GM12875 (cell line): ENCODE measurements at regions not wholly inside any gene's neighbourhood (a gene's known extent, or its start where the extent isn't known, plus 50 kb on each side); places are given as distances from the start of the nearest gene placed in this dataset.

Experiments used
- H3K4me3 ChIP-seq: one replicate; pipeline ENCODE4 v1.5.1; 2011; ENCODE audit warnings: low read depth, low read length, control low read depth
- TF ChIP-seq, protein P1 (sequence below): IDR thresholded peaks from 2 replicates; pipeline ENCODE4 v1.5.1; 2011; ENCODE audit warnings: low read depth, mild to moderate bottlenecking, control low read depth, inconsistent platforms, low read length, moderate library complexity, borderline replicate concordance; ENCODE audit not compliant: insufficient read depth

DNA sequence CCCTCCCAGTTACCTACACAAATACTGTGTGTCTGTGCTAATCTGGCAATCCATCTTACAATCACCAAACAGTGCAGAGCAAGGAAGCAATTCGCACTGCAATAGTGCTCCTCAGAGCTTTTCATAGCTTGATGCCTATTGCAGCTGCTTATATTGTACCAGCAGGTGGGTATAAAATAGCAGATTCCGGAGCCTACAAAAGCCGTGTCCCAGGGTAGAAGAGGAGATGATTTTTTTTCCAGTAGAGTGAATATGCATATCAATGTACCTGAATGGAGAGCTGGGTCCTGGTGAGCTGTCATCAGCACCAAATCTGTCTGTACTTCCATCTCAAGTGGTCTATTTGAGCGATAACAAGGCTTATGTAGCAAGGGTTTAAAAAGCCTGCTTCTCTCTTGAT, 668.4 kb downstream of the DIAPH3 start:
- no peak overlapping the region for H3K4me3 ChIP-seq

GRCh38 chr13:59495936-59496512, 667.7 kb downstream of the DIAPH3 start:
- TF ChIP-seq, protein P1, sequence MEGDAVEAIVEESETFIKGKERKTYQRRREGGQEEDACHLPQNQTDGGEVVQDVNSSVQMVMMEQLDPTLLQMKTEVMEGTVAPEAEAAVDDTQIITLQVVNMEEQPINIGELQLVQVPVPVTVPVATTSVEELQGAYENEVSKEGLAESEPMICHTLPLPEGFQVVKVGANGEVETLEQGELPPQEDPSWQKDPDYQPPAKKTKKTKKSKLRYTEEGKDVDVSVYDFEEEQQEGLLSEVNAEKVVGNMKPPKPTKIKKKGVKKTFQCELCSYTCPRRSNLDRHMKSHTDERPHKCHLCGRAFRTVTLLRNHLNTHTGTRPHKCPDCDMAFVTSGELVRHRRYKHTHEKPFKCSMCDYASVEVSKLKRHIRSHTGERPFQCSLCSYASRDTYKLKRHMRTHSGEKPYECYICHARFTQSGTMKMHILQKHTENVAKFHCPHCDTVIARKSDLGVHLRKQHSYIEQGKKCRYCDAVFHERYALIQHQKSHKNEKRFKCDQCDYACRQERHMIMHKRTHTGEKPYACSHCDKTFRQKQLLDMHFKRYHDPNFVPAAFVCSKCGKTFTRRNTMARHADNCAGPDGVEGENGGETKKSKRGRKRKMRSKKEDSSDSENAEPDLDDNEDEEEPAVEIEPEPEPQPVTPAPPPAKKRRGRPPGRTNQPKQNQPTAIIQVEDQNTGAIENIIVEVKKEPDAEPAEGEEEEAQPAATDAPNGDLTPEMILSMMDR, result no peak
- no peak overlapping the region for H3K4me3 ChIP-seq

More for the DNA sequence above, 668.4 kb downstream of the DIAPH3 start:
- TF ChIP-seq, protein P1, result no peak

GRCh38 chr13:59497621-59498247, 666.0 kb downstream of the DIAPH3 start:
- TF ChIP-seq, protein P1, result no peak
- no peak overlapping the region for H3K4me3 ChIP-seq

DNA sequence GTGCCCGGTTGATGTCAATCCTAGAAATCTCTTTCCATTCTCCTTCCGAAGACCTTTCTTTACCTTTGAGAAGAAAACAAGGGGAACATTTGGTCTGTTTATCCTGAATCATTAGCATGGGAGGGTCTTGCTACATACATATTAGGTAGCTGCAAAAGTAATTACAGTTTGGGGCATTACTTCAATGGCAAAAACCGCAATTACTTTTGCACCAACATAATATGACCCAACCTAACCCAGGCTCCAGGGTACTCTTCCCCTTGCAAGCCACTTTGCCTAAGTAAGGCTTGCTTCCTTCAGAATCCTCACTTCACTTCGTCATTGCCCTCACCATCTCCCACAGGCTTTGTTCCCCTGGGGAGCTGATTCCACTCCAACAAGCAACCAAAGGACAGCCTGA, 662.7 kb downstream of the DIAPH3 start:
- TF ChIP-seq, protein P1, result no peak
- H3K4me3 ChIP-seq, result no peak overlapping the region

GRCh38 chr13:59504407-59504806, 659.3 kb downstream of the DIAPH3 start:
- no peak overlapping the region for H3K4me3 ChIP-seq
- TF ChIP-seq, protein P1, result no peak

DNA sequence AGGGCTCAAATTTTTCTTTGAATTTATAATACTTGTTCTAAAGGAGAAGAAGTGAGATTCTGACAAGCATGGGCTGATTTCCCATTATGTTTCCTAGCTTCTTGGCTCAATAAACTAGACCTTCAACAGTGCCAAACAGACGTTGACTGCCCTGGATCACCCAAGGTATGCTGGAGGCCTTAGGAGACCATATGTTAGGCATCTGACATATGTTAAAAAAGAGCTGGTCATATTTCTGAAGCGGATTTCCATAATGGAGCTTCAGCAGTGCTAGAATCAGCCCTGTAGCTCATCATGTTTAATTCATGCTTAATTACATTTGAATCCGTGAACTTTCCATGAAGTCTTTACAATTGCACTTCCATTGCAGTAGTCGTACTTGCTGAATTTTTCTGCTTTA, 653.3 kb downstream of the DIAPH3 start:
- TF ChIP-seq, protein P1, result no peak
- H3K4me3 ChIP-seq, result no peak overlapping the region

DNA sequence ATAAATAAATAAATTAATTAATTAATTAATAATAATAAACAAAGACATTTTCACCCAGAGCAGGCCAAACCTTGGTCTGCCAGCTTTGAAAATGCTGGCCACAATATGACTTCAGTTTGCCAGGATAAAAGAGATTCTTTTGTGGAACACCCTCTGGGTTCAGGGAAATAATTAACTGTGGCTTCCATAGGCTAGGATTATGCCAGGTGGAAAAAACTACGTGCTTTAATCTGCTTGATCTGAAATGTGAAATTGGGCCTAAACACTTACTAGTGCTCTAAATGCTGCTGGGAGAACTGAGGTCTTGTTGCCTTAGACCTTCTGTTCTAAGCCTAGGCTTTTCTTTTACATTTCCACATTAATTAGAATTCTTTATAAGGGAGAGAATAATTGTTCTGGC, 650.0 kb downstream of the DIAPH3 start:
- no peak overlapping the region for H3K4me3 ChIP-seq
- TF ChIP-seq, protein P1, result no peak
